ENCODE measurements at regions not wholly inside any gene's neighbourhood (a gene's known extent, or its start where the extent isn't known, plus 50 kb on each side); places are given as distances from the start of the nearest gene placed in this dataset.

DNA sequence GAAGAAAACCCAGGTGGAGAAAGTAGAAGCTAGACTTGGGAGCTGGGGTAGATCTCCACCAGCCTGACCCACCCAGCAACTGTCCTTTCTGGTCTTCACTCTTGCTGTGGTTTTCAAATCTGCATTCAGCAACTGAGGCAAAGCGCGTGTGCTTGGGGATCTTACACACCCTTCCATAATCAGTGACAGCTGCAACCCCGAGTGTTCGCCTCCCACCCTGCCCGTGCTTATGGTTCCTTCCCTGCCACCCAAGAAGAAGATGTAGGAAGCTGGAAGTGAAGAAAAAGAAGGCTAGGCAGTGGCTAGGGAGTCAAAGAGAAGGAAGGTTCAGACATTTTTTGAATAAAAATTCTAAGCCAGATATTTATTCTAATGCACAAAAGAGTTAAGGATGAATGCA lies 162.6 kb upstream of the CCND2 start:
- H3K4me3 ChIP-seq (ENCODE audit: low read length in 2 of 2) = no peak overlapping the region
- no peak overlapping the region for H2BK5ac ChIP-seq (ENCODE audit: low read length)
- no peak overlapping the region for H3K9ac ChIP-seq (ENCODE audit: low read depth, low read length, poor library complexity)
- no peak overlapping the region for H4K91ac ChIP-seq (ENCODE audit: low read depth, low read length, poor library complexity)
- H3K14ac ChIP-seq (ENCODE audit: low read length) = no peak overlapping the region
- H3K27me3 ChIP-seq (ENCODE audit: control insufficient read depth in 3 of 3, insufficient read depth in 3 of 3, low read depth in 1 of 3, low read length in 3 of 3) = peaks cover 0 to 6% (median 0%) of the 10 kb centered on the region in 3 experiments
- no peak overlapping the region for H2AK5ac ChIP-seq (ENCODE audit: low read depth, low read length)
- H3K18ac ChIP-seq (ENCODE audit: low read length) = no peak overlapping the region
- H3K79me1 ChIP-seq (ENCODE audit: low read depth, low read length) = no peaks in the 10 kb centered on the region
- H3K4me2 ChIP-seq (ENCODE audit: insufficient read depth, low read length, poor library complexity, severe bottlenecking) = no peak overlapping the region
- H4K8ac ChIP-seq (ENCODE audit: low read depth, low read length) = no peak overlapping the region
- no peak for DNase-seq (ENCODE audit: low spot score)
- H2BK120ac ChIP-seq (ENCODE audit: low read depth, low read length) = no peak overlapping the region
- no peak overlapping the region for H3K4ac ChIP-seq (ENCODE audit: low read length)
- H3K27ac ChIP-seq (replicated peaks; ENCODE audit: low read length) = no peak overlapping the region
- H2AFZ ChIP-seq (ENCODE audit: low read length) = no peak overlapping the region
- H2BK12ac ChIP-seq (ENCODE audit: low read length) = no peak overlapping the region
- H3K9me3 ChIP-seq (replicated peaks in 1 of 2; ENCODE audit: control insufficient read depth in 2 of 2, insufficient read depth in 1 of 2, low read depth in 1 of 2, low read length in 2 of 2) = peaks cover 0 to 2% of the 10 kb centered on the region in 2 donors
- WGBS, 2 donors (ENCODE audit: extremely low coverage in 2 of 2, insufficient read length in 2 of 2, insufficient replicate concordance in 1 of 2) = no CpG with 5 or more reads among the region's 5 CpGs
- no peak overlapping the region for H2BK15ac ChIP-seq (ENCODE audit: low read length)
- peaks cover 0 to 3% of the 10 kb centered on the region in 2 donors for H3K4me1 ChIP-seq (ENCODE audit: control insufficient read depth in 2 of 2, insufficient read depth in 1 of 2, low read depth in 1 of 2, low read length in 2 of 2)
- no peak overlapping the region for H3K23ac ChIP-seq (ENCODE audit: low read depth, low read length, poor library complexity)
- no peaks in the 10 kb centered on the region for H3K36me3 ChIP-seq (replicated peaks in 1 of 2; ENCODE audit: control insufficient read depth in 2 of 2, insufficient read depth in 2 of 2, low read length in 2 of 2)

GRCh38 chr12:4109826-4110225 lies 163.7 kb upstream of the CCND2 start:
- Histone ChIP-seq H2BK120ac (ENCODE audit: low read depth, low read length) (no peak overlapping the region), H2AFZ (ENCODE audit: low read length) (no peak overlapping the region), H4K91ac (ENCODE audit: low read depth, low read length, poor library complexity) (no peak overlapping the region), H3K4me2 (ENCODE audit: insufficient read depth, low read length, poor library complexity, severe bottlenecking) (no peak overlapping the region), H3K9me3 (replicated peaks in 1 of 2; ENCODE audit: control insufficient read depth in 2 of 2, insufficient read depth in 1 of 2, low read depth in 1 of 2, low read length in 2 of 2) (peaks cover 0 to 2% of the 10 kb centered on the region in 2 donors), H3K27me3 (ENCODE audit: control insufficient read depth in 3 of 3, insufficient read depth in 3 of 3, low read depth in 1 of 3, low read length in 3 of 3) (peaks cover 0 to 6% (median 0%) of the 10 kb centered on the region in 3 experiments), H2BK15ac (ENCODE audit: low read length) (no peak overlapping the region), H3K4me1 (ENCODE audit: control insufficient read depth in 2 of 2, insufficient read depth in 1 of 2, low read depth in 1 of 2, low read length in 2 of 2) (no peaks in the 10 kb centered on the region), H3K79me1 (ENCODE audit: low read depth, low read length) (no peaks in the 10 kb centered on the region), H3K9ac (ENCODE audit: low read depth, low read length, poor library complexity) (peak overlapping the region; percentile 57), H3K27ac (replicated peaks; ENCODE audit: low read length) (no peak overlapping the region), H3K23ac (ENCODE audit: low read depth, low read length, poor library complexity) (no peak overlapping the region), H4K8ac (ENCODE audit: low read depth, low read length) (no peak overlapping the region), H2AK5ac (ENCODE audit: low read depth, low read length) (no peak overlapping the region), H3K36me3 (replicated peaks in 1 of 2; ENCODE audit: control insufficient read depth in 2 of 2, insufficient read depth in 2 of 2, low read length in 2 of 2) (no peaks in the 10 kb centered on the region), H3K14ac (ENCODE audit: low read length) (no peak overlapping the region), H3K4me3 (ENCODE audit: low read length in 2 of 2) (no peak overlapping the region), H2BK12ac (ENCODE audit: low read length) (no peak overlapping the region), H2BK5ac (ENCODE audit: low read length) (no peak overlapping the region), H3K18ac (ENCODE audit: low read length) (no peak overlapping the region), H3K4ac (ENCODE audit: low read length) (no peak overlapping the region)
- no peak for DNase-seq (ENCODE audit: low spot score)
- WGBS, 2 donors (ENCODE audit: extremely low coverage in 2 of 2, insufficient read length in 2 of 2, insufficient replicate concordance in 1 of 2) = no CpG with 5 or more reads among the region's 5 CpGs

DNA sequence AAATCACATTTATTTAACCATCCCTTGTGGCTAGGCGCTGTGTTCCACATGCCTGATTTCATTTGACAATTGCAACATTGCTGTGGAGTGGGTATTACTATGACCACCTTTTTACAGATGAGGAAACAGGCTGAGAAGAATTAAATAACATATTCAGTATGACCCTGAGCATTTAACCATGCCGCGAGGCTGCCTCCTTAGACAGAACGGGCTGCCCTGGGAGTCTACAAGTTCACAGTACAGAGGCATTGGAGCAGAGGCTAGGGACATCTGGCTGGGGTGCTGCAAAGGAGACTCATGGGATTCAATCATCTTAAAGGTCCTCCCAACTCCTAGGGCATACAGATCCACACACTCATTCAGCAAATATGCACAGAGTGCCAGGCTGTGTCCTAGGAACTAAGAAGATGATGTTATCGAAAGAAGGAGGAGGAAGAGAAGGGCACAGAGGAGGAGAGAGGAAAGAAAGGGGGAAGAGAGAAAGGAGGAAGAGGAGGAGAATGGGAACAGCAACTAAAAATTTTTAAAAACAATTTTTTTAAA lies 164.7 kb upstream of the CCND2 start:
- Histone ChIP-seq H2AK5ac (ENCODE audit: low read depth, low read length) (no peak overlapping the region), H3K4me2 (ENCODE audit: insufficient read depth, low read length, poor library complexity, severe bottlenecking) (no peak overlapping the region), H3K4me3 (ENCODE audit: low read length in 2 of 2) (no peak overlapping the region), H3K14ac (ENCODE audit: low read length) (no peak overlapping the region), H3K9me3 (replicated peaks in 1 of 2; ENCODE audit: control insufficient read depth in 2 of 2, insufficient read depth in 1 of 2, low read depth in 1 of 2, low read length in 2 of 2) (peaks cover 0 to 2% of the 10 kb centered on the region in 2 donors), H2AFZ (ENCODE audit: low read length) (no peak overlapping the region), H3K4ac (ENCODE audit: low read length) (no peak overlapping the region), H3K23ac (ENCODE audit: low read depth, low read length, poor library complexity) (no peak overlapping the region), H3K36me3 (replicated peaks in 1 of 2; ENCODE audit: control insufficient read depth in 2 of 2, insufficient read depth in 2 of 2, low read length in 2 of 2) (no peaks in the 10 kb centered on the region), H4K8ac (ENCODE audit: low read depth, low read length) (no peak overlapping the region), H2BK12ac (ENCODE audit: low read length) (no peak overlapping the region), H2BK15ac (ENCODE audit: low read length) (no peak overlapping the region), H2BK120ac (ENCODE audit: low read depth, low read length) (no peak overlapping the region), H4K91ac (ENCODE audit: low read depth, low read length, poor library complexity) (no peak overlapping the region), H3K27ac (replicated peaks; ENCODE audit: low read length) (no peak overlapping the region), H3K18ac (ENCODE audit: low read length) (no peak overlapping the region), H3K9ac (ENCODE audit: low read depth, low read length, poor library complexity) (no peak overlapping the region), H3K79me1 (ENCODE audit: low read depth, low read length) (no peaks in the 10 kb centered on the region), H3K27me3 (ENCODE audit: control insufficient read depth in 3 of 3, insufficient read depth in 3 of 3, low read depth in 1 of 3, low read length in 3 of 3) (peaks cover 0 to 6% (median 0%) of the 10 kb centered on the region in 3 experiments), H3K4me1 (ENCODE audit: control insufficient read depth in 2 of 2, insufficient read depth in 1 of 2, low read depth in 1 of 2, low read length in 2 of 2) (no peaks in the 10 kb centered on the region), H2BK5ac (ENCODE audit: low read length) (no peak overlapping the region)
- WGBS, 2 donors (ENCODE audit: extremely low coverage in 2 of 2, insufficient read length in 2 of 2, insufficient replicate concordance in 1 of 2) = no CpG with 5 or more reads among the region's 5 CpGs
- DNase-seq (ENCODE audit: low spot score) = no peak

DNA sequence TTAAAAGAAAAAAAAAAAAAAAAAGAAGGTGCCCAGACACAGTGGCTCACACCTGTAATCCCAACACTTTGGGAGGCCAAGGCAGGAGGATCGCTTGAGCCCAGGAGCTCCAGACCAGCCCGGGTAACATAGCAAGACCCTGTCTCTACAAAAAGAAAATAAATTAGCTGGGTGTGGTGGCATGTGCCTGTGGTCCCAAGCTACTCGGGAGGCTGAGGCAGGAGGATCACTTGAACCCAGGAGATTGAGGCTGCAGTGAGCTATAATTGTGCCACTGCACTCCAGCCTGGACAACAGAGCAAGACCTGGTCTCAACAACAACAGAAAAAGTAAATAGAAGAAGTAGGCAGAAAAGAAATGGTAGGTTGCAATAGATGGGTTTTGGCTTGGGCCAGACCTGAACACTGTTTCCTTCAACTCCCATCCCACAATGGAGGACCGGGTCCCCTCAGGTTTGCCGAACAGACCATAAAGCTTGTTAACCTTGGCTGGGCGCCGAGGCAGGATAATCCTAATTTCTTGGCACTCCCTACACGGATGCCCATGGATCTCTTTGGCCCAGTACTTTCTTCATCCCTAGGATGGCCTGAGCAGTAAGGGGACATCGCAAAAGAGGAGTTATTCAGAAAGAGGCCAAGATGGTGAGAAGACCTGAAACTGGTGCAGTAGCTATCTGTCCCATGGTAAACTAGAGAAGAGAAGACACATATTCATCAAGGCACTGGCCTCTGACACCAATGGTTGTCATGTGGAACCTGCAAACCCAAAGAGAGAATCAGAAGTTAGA lies 165.5 kb upstream of the CCND2 start:
- no peaks in the 10 kb centered on the region for H3K4me1 ChIP-seq (ENCODE audit: control insufficient read depth in 2 of 2, insufficient read depth in 1 of 2, low read depth in 1 of 2, low read length in 2 of 2)
- H3K4ac ChIP-seq (ENCODE audit: low read length) = no peak overlapping the region
- H2BK5ac ChIP-seq (ENCODE audit: low read length) = no peak overlapping the region
- DNase-seq (ENCODE audit: low spot score) = no peak
- WGBS, 2 donors (ENCODE audit: extremely low coverage in 2 of 2, insufficient read length in 2 of 2, insufficient replicate concordance in 1 of 2) = no CpG with 5 or more reads among the region's 9 CpGs
- H3K27ac ChIP-seq (replicated peaks; ENCODE audit: low read length) = no peak overlapping the region
- H3K9me3 ChIP-seq (replicated peaks in 1 of 2; ENCODE audit: control insufficient read depth in 2 of 2, insufficient read depth in 1 of 2, low read depth in 1 of 2, low read length in 2 of 2) = peaks cover 0 to 2% of the 10 kb centered on the region in 2 donors
- H3K4me2 ChIP-seq (ENCODE audit: insufficient read depth, low read length, poor library complexity, severe bottlenecking) = no peak overlapping the region
- H3K23ac ChIP-seq (ENCODE audit: low read depth, low read length, poor library complexity) = no peak overlapping the region
- H2BK12ac ChIP-seq (ENCODE audit: low read length) = no peak overlapping the region
- no peak overlapping the region for H2AK5ac ChIP-seq (ENCODE audit: low read depth, low read length)
- H3K18ac ChIP-seq (ENCODE audit: low read length) = no peak overlapping the region
- no peak overlapping the region for H2AFZ ChIP-seq (ENCODE audit: low read length)
- H4K91ac ChIP-seq (ENCODE audit: low read depth, low read length, poor library complexity) = no peak overlapping the region
- H3K79me1 ChIP-seq (ENCODE audit: low read depth, low read length) = no peaks in the 10 kb centered on the region
- no peak overlapping the region for H2BK120ac ChIP-seq (ENCODE audit: low read depth, low read length)
- peaks cover 0 to 6% (median 0%) of the 10 kb centered on the region in 3 experiments for H3K27me3 ChIP-seq (ENCODE audit: control insufficient read depth in 3 of 3, insufficient read depth in 3 of 3, low read depth in 1 of 3, low read length in 3 of 3)
- H3K4me3 ChIP-seq (ENCODE audit: low read length in 2 of 2) = no peak overlapping the region
- H4K8ac ChIP-seq (ENCODE audit: low read depth, low read length) = no peak overlapping the region
- H2BK15ac ChIP-seq (ENCODE audit: low read length) = no peak overlapping the region
- no peak overlapping the region for H3K14ac ChIP-seq (ENCODE audit: low read length)
- no peak overlapping the region for H3K9ac ChIP-seq (ENCODE audit: low read depth, low read length, poor library complexity)
- no peaks in the 10 kb centered on the region for H3K36me3 ChIP-seq (replicated peaks in 1 of 2; ENCODE audit: control insufficient read depth in 2 of 2, insufficient read depth in 2 of 2, low read length in 2 of 2)
